ENCODE measurements at regions not wholly inside any gene's neighbourhood (a gene's known extent, or its start where the extent isn't known, plus 50 kb on each side); places are given as distances from the start of the nearest gene placed in this dataset.

DNA sequence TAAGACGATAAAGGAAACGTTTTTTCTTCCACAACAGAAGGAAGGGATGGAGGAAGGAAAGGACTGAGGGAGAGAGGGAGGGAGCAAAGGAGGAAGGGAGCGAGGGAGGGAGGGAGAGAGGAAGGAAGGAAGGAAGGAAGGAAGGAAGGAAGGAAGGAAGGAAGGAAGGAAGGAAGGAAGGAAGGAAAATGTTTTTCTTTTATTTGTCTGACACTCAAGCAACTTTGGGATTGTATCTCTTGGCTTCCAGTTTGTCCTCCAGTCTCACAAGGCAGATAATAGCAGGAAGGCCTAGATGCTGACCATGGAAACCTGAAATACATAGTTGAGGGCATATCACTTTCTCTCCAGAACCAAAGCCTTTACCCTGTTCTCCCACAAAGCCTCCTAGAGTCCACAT is 226.7 kb downstream of the ZNF674 start:
- Histone ChIP-seq H3K27ac (ENCODE audit: extremely low read depth, low read depth, low read length) (no peak overlapping the region), H3K4me1 (replicated peaks in 1 of 2; ENCODE audit: control insufficient read depth in 2 of 2, insufficient read depth in 2 of 2, low read length in 2 of 2) (no peaks in the 10 kb centered on the region)
- POLR2A ChIA-PET, result no interaction called here

DNA sequence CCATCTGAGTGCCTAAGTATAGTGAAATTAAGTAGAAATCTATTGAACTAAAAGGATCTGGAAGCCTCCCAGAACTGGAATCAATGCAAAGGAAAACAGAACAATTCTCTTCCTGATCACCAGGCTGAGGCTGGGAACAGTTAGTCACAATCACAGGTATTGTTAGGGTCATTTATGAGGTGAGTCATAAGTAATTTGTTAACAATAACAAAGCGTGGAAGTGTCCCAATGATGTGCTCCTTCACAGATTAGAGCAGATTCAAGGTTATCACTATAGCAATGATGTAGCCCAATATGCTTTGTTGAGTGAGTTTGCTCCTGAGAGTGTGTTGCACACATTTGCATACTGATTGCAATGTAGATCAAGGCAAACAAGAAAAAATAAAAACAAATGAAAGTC is 228.1 kb downstream of the ZNF674 start:
- Histone ChIP-seq H3K79me2 (ENCODE audit: control insufficient read depth, insufficient read depth, low read length) (no peaks in the 10 kb centered on the region), H3K9me1 (ENCODE audit: control insufficient read depth, insufficient read depth, low read length) (no peaks in the 10 kb centered on the region), H3K9ac (ENCODE audit: insufficient read depth in 1 of 2, low read depth in 2 of 2, low read length in 2 of 2) (no peak overlapping the region), H3K4me3 (no peak overlapping the region), H2AFZ (ENCODE audit: low read depth, low read length) (no peak overlapping the region), H3K27ac (ENCODE audit: extremely low read depth, low read depth, low read length) (no peak overlapping the region), H3K36me3 (ENCODE audit: control insufficient read depth, insufficient read depth, low read length) (no peaks in the 10 kb centered on the region), H3K4me1 (replicated peaks in 1 of 2; ENCODE audit: control insufficient read depth in 2 of 2, insufficient read depth in 2 of 2, low read length in 2 of 2) (no peaks in the 10 kb centered on the region), H3K4me2 (ENCODE audit: insufficient read depth, low read length) (no peak overlapping the region), H3K9me3 (replicated peaks; ENCODE audit: control insufficient read depth, insufficient read depth, low read depth, low read length) (no peaks in the 10 kb centered on the region), H4K20me1 (replicated peaks; ENCODE audit: control insufficient read depth, insufficient read depth, low read length) (no peaks in the 10 kb centered on the region), H3K27me3 (ENCODE audit: control insufficient read depth in 2 of 2, insufficient read depth in 2 of 2, low read length in 2 of 2) (no peaks in the 10 kb centered on the region)
- WGBS (ENCODE audit: insufficient coverage, low coverage, missing lambda C conversion rate), result 0% methylated on average over 1 of the region's 1 CpG
- FAIRE-seq, result no peak
- CTCF ChIA-PET (ENCODE audit: low intra/inter-chr PET ratio), result no interaction called here
- POLR2A ChIA-PET, result no interaction called here
- intact Hi-C loops (cut with micrococcal nuclease) (no loop called here), in situ Hi-C loops (cut with MboI) (no loop called here)
- no TSS peak for BruUV-seq (replicated peaks)
- ATAC-seq, result no peak
- no peak for DNase-seq (ENCODE audit: extremely low read depth in 1 of 4, low spot score in 3 of 4)
- TF ChIP-seq ZKSCAN3 (CRISPR knock-in tag; IDR thresholded peaks at IDR 0.05) (no peak), ZNF444 (CRISPR knock-in tag; IDR thresholded peaks at IDR 0.05) (no peak), CBX2 (IDR thresholded peaks at IDR 0.05; ENCODE audit: insufficient read depth, low read length, poor library complexity, severe bottlenecking) (no peak), GTF2F1 (IDR thresholded peaks at IDR 0.05; ENCODE audit: low read depth, low read length) (no peak), POLR2AphosphoS5 (IDR thresholded peaks at IDR 0.05; ENCODE audit: control insufficient read depth, insufficient read depth, low read depth, low read length) (no peak), ZFP36 (IDR thresholded peaks at IDR 0.05; ENCODE audit: low read depth, low read length, partially characterized antibody) (no peak), GATAD2B (IDR thresholded peaks at IDR 0.05; ENCODE audit: borderline replicate concordance) (no peak), KDM1A (IDR thresholded peaks at IDR 0.05) (no peak), ZNF644 (tag; IDR thresholded peaks at IDR 0.05; ENCODE audit: low read depth) (no peak), SMC3 (conservative IDR thresholded peaks at IDR 0.05; ENCODE audit: insufficient read depth, low read depth, low read length) (no peak), MEF2D (tag; conservative IDR thresholded peaks at IDR 0.05; ENCODE audit: low read depth) (no peak), CBX3 (IDR thresholded peaks at IDR 0.05; ENCODE audit: borderline replicate concordance in 1 of 2, low read length in 2 of 2) (no peak), ZNF3 (CRISPR knock-in tag; IDR thresholded peaks at IDR 0.05) (no peak), NFE2 (IDR thresholded peaks at IDR 0.05; ENCODE audit: low read depth) (no peak)
- TF ChIP-seq, protein P1, sequence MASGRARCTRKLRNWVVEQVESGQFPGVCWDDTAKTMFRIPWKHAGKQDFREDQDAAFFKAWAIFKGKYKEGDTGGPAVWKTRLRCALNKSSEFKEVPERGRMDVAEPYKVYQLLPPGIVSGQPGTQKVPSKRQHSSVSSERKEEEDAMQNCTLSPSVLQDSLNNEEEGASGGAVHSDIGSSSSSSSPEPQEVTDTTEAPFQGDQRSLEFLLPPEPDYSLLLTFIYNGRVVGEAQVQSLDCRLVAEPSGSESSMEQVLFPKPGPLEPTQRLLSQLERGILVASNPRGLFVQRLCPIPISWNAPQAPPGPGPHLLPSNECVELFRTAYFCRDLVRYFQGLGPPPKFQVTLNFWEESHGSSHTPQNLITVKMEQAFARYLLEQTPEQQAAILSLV (tag; IDR thresholded peaks at IDR 0.05), result no peak
- TF ChIP-seq, protein P2, sequence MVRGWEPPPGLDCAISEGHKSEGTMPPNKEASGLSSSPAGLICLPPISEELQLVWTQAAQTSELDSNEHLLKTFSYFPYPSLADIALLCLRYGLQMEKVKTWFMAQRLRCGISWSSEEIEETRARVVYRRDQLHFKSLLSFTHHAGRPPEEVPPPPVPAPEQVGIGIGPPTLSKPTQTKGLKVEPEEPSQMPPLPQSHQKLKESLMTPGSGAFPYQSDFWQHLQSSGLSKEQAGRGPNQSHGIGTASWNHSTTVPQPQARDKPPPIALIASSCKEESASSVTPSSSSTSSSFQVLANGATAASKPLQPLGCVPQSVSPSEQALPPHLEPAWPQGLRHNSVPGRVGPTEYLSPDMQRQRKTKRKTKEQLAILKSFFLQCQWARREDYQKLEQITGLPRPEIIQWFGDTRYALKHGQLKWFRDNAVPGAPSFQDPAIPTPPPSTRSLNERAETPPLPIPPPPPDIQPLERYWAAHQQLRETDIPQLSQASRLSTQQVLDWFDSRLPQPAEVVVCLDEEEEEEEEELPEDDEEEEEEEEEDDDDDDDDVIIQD (CRISPR knock-in tag; IDR thresholded peaks at IDR 0.05), result no peak

More for the DNA sequence above, 226.7 kb downstream of the ZNF674 start:
- Histone ChIP-seq H3K36me3 (ENCODE audit: control insufficient read depth, insufficient read depth, low read length) (no peaks in the 10 kb centered on the region), H3K9me1 (ENCODE audit: control insufficient read depth, insufficient read depth, low read length) (no peaks in the 10 kb centered on the region), H3K4me3 (no peak overlapping the region), H3K79me2 (ENCODE audit: control insufficient read depth, insufficient read depth, low read length) (no peaks in the 10 kb centered on the region), H4K20me1 (replicated peaks; ENCODE audit: control insufficient read depth, insufficient read depth, low read length) (no peaks in the 10 kb centered on the region), H3K27me3 (ENCODE audit: control insufficient read depth in 2 of 2, insufficient read depth in 2 of 2, low read length in 2 of 2) (no peaks in the 10 kb centered on the region), H2AFZ (ENCODE audit: low read depth, low read length) (no peak overlapping the region), H3K9ac (ENCODE audit: insufficient read depth in 1 of 2, low read depth in 2 of 2, low read length in 2 of 2) (no peak overlapping the region), H3K4me2 (ENCODE audit: insufficient read depth, low read length) (no peak overlapping the region), H3K9me3 (replicated peaks; ENCODE audit: control insufficient read depth, insufficient read depth, low read depth, low read length) (no peaks in the 10 kb centered on the region)
- DNase-seq (ENCODE audit: extremely low read depth in 1 of 4, low spot score in 3 of 4) (no peak), ATAC-seq (no peak), FAIRE-seq (no peak)
- WGBS (ENCODE audit: insufficient coverage, low coverage, missing lambda C conversion rate), result 0% methylated on average over 2 of the region's 3 CpGs
- CTCF ChIA-PET (ENCODE audit: low intra/inter-chr PET ratio), result no interaction called here
- BruUV-seq (replicated peaks), result no TSS peak
- in situ Hi-C loops (cut with MboI), result no loop called here
- no peak for TF ChIP-seq SREBF1 (IDR thresholded peaks at IDR 0.05; ENCODE audit: borderline replicate concordance, low read depth, low read length)
- intact Hi-C loops (cut with micrococcal nuclease), result no loop called here
